Vagina (tissue), 2 donors: ENCODE measurements at regions not wholly inside any gene's neighbourhood (a gene's known extent, or its start where the extent isn't known, plus 50 kb on each side); places are given as distances from the start of the nearest gene placed in this dataset.

ENCODE experiments used
- DNase-seq, 2 donors: peaks; one replicate each; pipeline ENCODE4 v3.0.0-alpha.2; 2017; ENCODE audit errors: extremely low spot score in 2 of 2
- H3K27ac ChIP-seq: fragments of 200-600 bp; sonication (generic); one replicate; pipeline ENCODE4 v1.5.1; 2019
- H3K27me3 ChIP-seq: fragments of 200-600 bp; sonication (generic); one replicate; pipeline ENCODE4 v1.5.1; 2019
- H3K36me3 ChIP-seq, 2 donors: fragments of 200-600 bp; sonication (generic); one replicate each; pipeline ENCODE4 v1.5.1; 2017 to 2019
- H3K4me1 ChIP-seq: fragments of 200-600 bp; sonication (generic); one replicate; pipeline ENCODE4 v1.5.1; 2019
- H3K4me3 ChIP-seq, 2 donors: fragments of 200-600 bp; sonication (generic); 1 replicate in 1 of 2; 2 replicates in 1 of 2; pipeline ENCODE4 v1.5.1; 2016 to 2019
- H3K9me3 ChIP-seq: fragments of 200-600 bp; sonication (generic); one replicate; pipeline ENCODE4 v1.5.1; 2019
- CTCF ChIP-seq, 3 experiments: fragments of 450-650 bp in 2 of 3; fragments of 200-600 bp in 1 of 3; sonication (generic) in 1 of 3; IDR thresholded peaks; one replicate each; pipeline ENCODE4 v1.5.1; 2017 to 2019; ENCODE audit warnings: antibody characterized with exemption in 3 of 3, mild to moderate bottlenecking in 2 of 3, moderate library complexity in 2 of 3
- POLR2A ChIP-seq, 2 donors: fragments of 450-650 bp; IDR thresholded peaks; one replicate each; pipeline ENCODE4 v1.6.1; 2017; ENCODE audit warnings: antibody characterized with exemption in 2 of 2, mild to moderate bottlenecking in 2 of 2, moderate library complexity in 2 of 2
- POLR2AphosphoS5 ChIP-seq, 2 donors: sonication (generic); formaldehyde crosslinking; IDR thresholded peaks; one replicate each; pipeline ENCODE4 v1.9.0; 2017; ENCODE audit warnings: antibody characterized with exemption in 2 of 2, mild to moderate bottlenecking in 2 of 2, low read depth in 1 of 2; ENCODE audit not compliant: insufficient read depth in 1 of 2
- intact Hi-C: fragments of 100-400 bp; cut with DNase I; formaldehyde crosslinking; loops from one replicate; pipeline ENCODE4 v1.15.1; 2023

GRCh38 chr5:179417016-179417415 is 71.8 kb upstream of the ADAMTS2 start:
- H3K4me1 ChIP-seq, result no peaks in the 10 kb centered on the region
- H3K27me3 ChIP-seq, result no peaks in the 10 kb centered on the region
- TF ChIP-seq POLR2A (IDR thresholded peaks at IDR 0.05) (no peak), CTCF (IDR thresholded peaks at IDR 0.05) (no peak), POLR2AphosphoS5 (IDR thresholded peaks at IDR 0.05; ENCODE audit: insufficient read depth in 1 of 2, low read depth in 1 of 2) (no peak)
- H3K4me3 ChIP-seq, result no peak overlapping the region
- H3K9me3 ChIP-seq, result no peaks in the 10 kb centered on the region
- DNase-seq, result peak in 1 of 2 donors; percentile 27
- intact Hi-C loops, result no loop called here
- H3K36me3 ChIP-seq, result no peaks in the 10 kb centered on the region
- H3K27ac ChIP-seq, result no peak overlapping the region

- intact Hi-C loops, result no loop called here
- Histone ChIP-seq H3K4me3 (no peak overlapping the region), H3K9me3 (no peaks in the 10 kb centered on the region), H3K4me1 (no peaks in the 10 kb centered on the region), H3K36me3 (no peaks in the 10 kb centered on the region), H3K27me3 (no peaks in the 10 kb centered on the region), H3K27ac (no peak overlapping the region)
- DNase-seq, result peak; percentile 40 to 70
- TF ChIP-seq POLR2A (IDR thresholded peaks at IDR 0.05) (no peak), CTCF (IDR thresholded peaks at IDR 0.05) (no peak), POLR2AphosphoS5 (IDR thresholded peaks at IDR 0.05; ENCODE audit: insufficient read depth in 1 of 2, low read depth in 1 of 2) (no peak)
Measured at GRCh38 chr5:179416114-179416822, 71.0 kb upstream of the ADAMTS2 start.

GRCh38 chr5:179415291-179416060 is 70.2 kb upstream of the ADAMTS2 start:
- TF ChIP-seq CTCF (IDR thresholded peaks at IDR 0.05), result no peak
- no peak for TF ChIP-seq POLR2A (IDR thresholded peaks at IDR 0.05)
- TF ChIP-seq POLR2AphosphoS5 (IDR thresholded peaks at IDR 0.05; ENCODE audit: insufficient read depth in 1 of 2, low read depth in 1 of 2), result no peak
- no peaks in the 10 kb centered on the region for H3K4me1 ChIP-seq
- no peak overlapping the region for H3K27ac ChIP-seq
- H3K36me3 ChIP-seq, result no peaks in the 10 kb centered on the region
- no peaks in the 10 kb centered on the region for H3K9me3 ChIP-seq
- intact Hi-C loops, result no loop called here
- DNase-seq, result peak in 1 of 2 donors; percentile 62
- H3K4me3 ChIP-seq, result no peak overlapping the region
- no peaks in the 10 kb centered on the region for H3K27me3 ChIP-seq

- no peaks in the 10 kb centered on the region for H3K36me3 ChIP-seq
- peak in 1 of 2 donors; percentile 64 for DNase-seq
- H3K4me3 ChIP-seq, result no peak overlapping the region
- H3K27ac ChIP-seq, result no peak overlapping the region
- TF ChIP-seq CTCF (IDR thresholded peaks at IDR 0.05), result no peak
- TF ChIP-seq POLR2AphosphoS5 (IDR thresholded peaks at IDR 0.05; ENCODE audit: insufficient read depth in 1 of 2, low read depth in 1 of 2), result no peak
- no peaks in the 10 kb centered on the region for H3K27me3 ChIP-seq
- no peaks in the 10 kb centered on the region for H3K4me1 ChIP-seq
- intact Hi-C loops, result no loop called here
- no peaks in the 10 kb centered on the region for H3K9me3 ChIP-seq
Measured at GRCh38 chr5:179414459-179415261, 69.4 kb upstream of the ADAMTS2 start.
